SK-N-MC (cell line): ENCODE measurements at regions not wholly inside any gene's neighbourhood (a gene's known extent, or its start where the extent isn't known, plus 50 kb on each side); places are given as distances from the start of the nearest gene placed in this dataset.

ENCODE experiments used
- DNase-seq: peaks from one replicate; pipeline ENCODE4 v3.0.0-alpha.2; 2011; ENCODE audit warnings: low read depth, low spot score
- H3K27ac ChIP-seq: fragments of 200-600 bp; sonication (generic); 2 replicates; pipeline ENCODE4 v1.5.1; 2016; ENCODE audit warnings: mixed run types
- H3K36me3 ChIP-seq: fragments of 200-600 bp; sonication (generic); 2 replicates; pipeline ENCODE4 v1.6.1; 2017; ENCODE audit warnings: antibody characterized with exemption, low read length, mixed read lengths; ENCODE audit not compliant: insufficient read depth
- H3K4me3 ChIP-seq: fragments of 200-600 bp; sonication (generic); 2 replicates; pipeline ENCODE4 v1.5.1; 2016
- H3K9ac ChIP-seq: fragments of 200-600 bp; sonication (generic); 2 replicates; pipeline ENCODE4 v1.8.0; 2017; ENCODE audit warnings: mixed run types, mixed read lengths; ENCODE audit not compliant: insufficient read length
- H3K9me3 ChIP-seq: fragments of 200-600 bp; sonication (generic); 2 replicates; pipeline ENCODE4 v1.6.1; 2017; ENCODE audit warnings: low read depth, mild to moderate bottlenecking, antibody characterized with exemption, low read length, moderate library complexity, mixed read lengths
- EZH2 ChIP-seq: fragments of 200-600 bp; sonication (generic); IDR thresholded peaks from one replicate; pipeline ENCODE4 v1.6.1; 2017; ENCODE audit warnings: antibody characterized with exemption
- FOXP2 ChIP-seq: optimal IDR thresholded peaks from 2 replicates; pipeline ENCODE3; 2011; ENCODE audit warnings: mild to moderate bottlenecking, moderate library complexity; ENCODE audit not compliant: insufficient read depth; ENCODE audit errors: extremely low read length, control extremely low read depth
- POLR2AphosphoS5 ChIP-seq: IDR thresholded peaks from 2 replicates; pipeline ENCODE4 v1.6.1; 2012; ENCODE audit warnings: mild to moderate bottlenecking, low read depth, low read length, borderline replicate concordance

- H3K36me3 ChIP-seq = no peaks in the 10 kb centered on the region
- TF ChIP-seq FOXP2 (peak; percentile 59), POLR2AphosphoS5 (no peak)
- peak overlapping the region; percentile 90 for H3K27ac ChIP-seq
- no peak for DNase-seq
- peak overlapping the region; percentile 73 for H3K4me3 ChIP-seq
- no peaks in the 10 kb centered on the region for H3K9me3 ChIP-seq
- peak overlapping the region; percentile 5 for H3K9ac ChIP-seq
These were observed 71.1 kb downstream of the RPUSD4 start for GRCh38 chr11:126140201-126140925.

GRCh38 chr11:126139111-126140091 lies 72.0 kb downstream of the RPUSD4 start:
- H3K4me3 ChIP-seq = peak overlapping the region; percentile 73
- DNase-seq = no peak
- TF ChIP-seq FOXP2 (no peak), POLR2AphosphoS5 (peak; percentile 33; the same call in 1 of the 2 replicates), EZH2 (no peak)
- peak overlapping the region; percentile 90 for H3K27ac ChIP-seq
- H3K9ac ChIP-seq = peak overlapping the region; percentile 51
- H3K9me3 ChIP-seq = no peaks in the 10 kb centered on the region
- no peaks in the 10 kb centered on the region for H3K36me3 ChIP-seq

- TF ChIP-seq POLR2AphosphoS5 = no peak
- no peak for TF ChIP-seq EZH2
- TF ChIP-seq FOXP2 = no peak
These were observed 72.8 kb downstream of the RPUSD4 start for GRCh38 chr11:126138636-126139035.

GRCh38 chr11:126137136-126137535 lies 74.3 kb downstream of the RPUSD4 start:
- H3K9me3 ChIP-seq = no peaks in the 10 kb centered on the region
- H3K4me3 ChIP-seq = peak overlapping the region; percentile 51; the same call in 1 of the 2 replicates
- peak overlapping the region; percentile 96 for H3K27ac ChIP-seq
- no peaks in the 10 kb centered on the region for H3K36me3 ChIP-seq
- no peak for DNase-seq
- no peak overlapping the region for H3K9ac ChIP-seq
- TF ChIP-seq FOXP2 (no peak), EZH2 (no peak), POLR2AphosphoS5 (no peak)

More at GRCh38 chr11:126138636-126139035, 72.8 kb downstream of the RPUSD4 start:
- peak overlapping the region; percentile 90; the same call in 1 of the 2 replicates for H3K27ac ChIP-seq
- H3K9ac ChIP-seq = no peak overlapping the region
- H3K4me3 ChIP-seq = no peak overlapping the region
- no peaks in the 10 kb centered on the region for H3K36me3 ChIP-seq
- no peaks in the 10 kb centered on the region for H3K9me3 ChIP-seq
- no peak for DNase-seq

GRCh38 chr11:126136507-126136906 lies 73.8 kb upstream of the CDON start:
- Histone ChIP-seq H3K9ac (peak overlapping the region; percentile 30), H3K9me3 (no peaks in the 10 kb centered on the region), H3K4me3 (peak overlapping the region; percentile 51), H3K36me3 (no peaks in the 10 kb centered on the region), H3K27ac (peak overlapping the region; percentile 96)
- DNase-seq = no peak
- no peak for TF ChIP-seq POLR2AphosphoS5
- TF ChIP-seq FOXP2 = no peak
- TF ChIP-seq EZH2 = no peak

- TF ChIP-seq FOXP2 = peak; percentile 74
- TF ChIP-seq POLR2AphosphoS5 = no peak; the same call in 1 of the 2 replicates
- Histone ChIP-seq H3K9ac (peak overlapping the region; percentile 24), H3K27ac (peak overlapping the region; percentile 96), H3K9me3 (no peaks in the 10 kb centered on the region), H3K36me3 (no peaks in the 10 kb centered on the region), H3K4me3 (peak overlapping the region; percentile 42)
- DNase-seq = no peak
These were observed 72.8 kb upstream of the CDON start for GRCh38 chr11:126135235-126136176.

- Histone ChIP-seq H3K9me3 (no peaks in the 10 kb centered on the region), H3K36me3 (no peaks in the 10 kb centered on the region), H3K27ac (peak overlapping the region; percentile 43), H3K9ac (no peak overlapping the region), H3K4me3 (no peak overlapping the region; the same call in 1 of the 2 replicates)
- no peak for TF ChIP-seq POLR2AphosphoS5
- no peak for TF ChIP-seq EZH2
- TF ChIP-seq FOXP2 = no peak
- no peak for DNase-seq
These were observed 71.9 kb upstream of the CDON start for GRCh38 chr11:126134461-126135155.
